ENCODE measurements at regions not wholly inside any gene's neighbourhood (a gene's known extent, or its start where the extent isn't known, plus 50 kb on each side); places are given as distances from the start of the nearest gene placed in this dataset.

GRCh38 chr14:71625891-71626701 is 306.1 kb upstream of the RGS6 start:
- TF ChIP-seq YY1 (IDR thresholded peaks at IDR 0.05; ENCODE audit: insufficient read depth, insufficient read length) (no peak), ZNF274 (IDR thresholded peaks at IDR 0.05; ENCODE audit: low read depth, low read length) (no peak), SUZ12 (IDR thresholded peaks at IDR 0.05; ENCODE audit: extremely low read depth, insufficient read depth, insufficient read length) (no peak)
